SJSA1 (cell line): ENCODE measurements at regions not wholly inside any gene's neighbourhood (a gene's known extent, or its start where the extent isn't known, plus 50 kb on each side); places are given as distances from the start of the nearest gene placed in this dataset.
"Not testable (repeated sequence)": the region's sequence is repeated elsewhere in the genome, so short reads cannot be mapped to it uniquely, and the experiment has no call there.

ENCODE experiments used
- DNase-seq, 2 experiments: peaks; one replicate each; pipeline ENCODE4 v3.0.0-alpha.2; 2015 to 2020; ENCODE audit warnings: low spot score in 2 of 2, low read depth in 1 of 2
- H3K27ac ChIP-seq: fragments of 250-450 bp; sonication (Bioruptor Pico); 2 replicates; pipeline ENCODE4 v1.5.1; 2020; ENCODE audit warnings: mild to moderate bottlenecking, moderate library complexity
- H3K27me3 ChIP-seq: fragments of 250-450 bp; sonication (Bioruptor Pico); replicated peaks from 2 replicates; pipeline ENCODE4 v1.5.1; 2020; ENCODE audit warnings: mild to moderate bottlenecking, moderate library complexity
- H3K36me3 ChIP-seq: fragments of 250-450 bp; sonication (Bioruptor Pico); 2 replicates; pipeline ENCODE4 v1.5.1; 2020; ENCODE audit warnings: mild to moderate bottlenecking
- H3K4me1 ChIP-seq: fragments of 250-450 bp; sonication (Bioruptor Pico); replicated peaks from 2 replicates; pipeline ENCODE4 v1.6.1; 2021; ENCODE audit warnings: mild to moderate bottlenecking
- H3K4me3 ChIP-seq: fragments of 250-450 bp; sonication (Bioruptor Pico); 2 replicates; pipeline ENCODE4 v1.5.1; 2020; ENCODE audit warnings: mild to moderate bottlenecking
- H3K9me3 ChIP-seq: fragments of 250-450 bp; sonication (Bioruptor Pico); replicated peaks from 2 replicates; pipeline ENCODE4 v1.5.1; 2020; ENCODE audit warnings: mild to moderate bottlenecking

DNA sequence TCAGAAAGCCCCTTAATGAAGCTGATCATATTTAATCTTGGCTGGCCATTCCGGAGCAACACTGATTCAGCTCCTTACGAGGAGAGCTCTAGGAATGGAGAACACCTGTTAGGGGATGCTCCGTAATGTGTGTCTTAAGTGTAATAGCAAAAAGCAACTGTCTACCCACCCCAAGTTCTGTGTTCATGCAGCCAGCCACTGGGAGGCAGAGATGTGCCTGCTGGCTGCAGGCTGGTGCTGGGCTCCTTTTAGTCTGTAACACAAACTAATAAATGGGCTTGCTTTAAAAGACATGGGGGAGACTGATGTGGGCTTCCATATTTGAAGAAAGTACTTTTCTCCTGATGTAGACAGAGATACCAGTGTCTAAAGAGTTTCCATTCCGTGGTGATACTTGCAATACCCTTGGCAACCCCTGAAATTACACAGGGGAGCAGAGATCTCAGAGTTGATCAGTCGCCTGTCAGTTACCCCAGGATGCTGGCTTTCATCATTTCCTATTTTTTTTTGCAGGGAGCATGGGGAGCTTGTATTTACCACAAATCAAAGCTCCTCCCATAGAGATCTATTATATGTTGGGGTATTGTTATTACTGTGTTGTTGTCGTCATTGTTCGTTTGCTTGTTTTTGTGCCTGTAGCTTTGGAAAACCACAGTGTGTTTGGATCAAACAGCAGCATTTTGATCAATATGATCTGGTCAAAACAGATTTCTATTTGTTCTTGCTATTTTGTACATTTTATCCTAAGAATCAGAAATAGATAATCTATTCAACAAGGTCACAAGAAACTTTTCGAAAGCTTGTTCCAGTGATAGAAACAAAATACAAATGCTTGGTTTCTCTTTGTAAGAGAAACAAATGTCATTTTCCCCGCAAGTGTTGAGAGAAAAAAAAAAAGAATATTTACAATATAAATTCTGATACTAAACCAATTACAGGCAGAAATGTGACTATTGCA lies 65.8 kb downstream of the MTX3 start:
- Histone ChIP-seq H3K27ac (no peak overlapping the region), H3K4me3 (no peak overlapping the region), H3K9me3 (no peaks in the 10 kb centered on the region), H3K27me3 (0 out of 2 replicates have a peak, but pooled peaks cover 6% of the 10 kb centered on the region), H3K4me1 (no peaks in the 10 kb centered on the region), H3K36me3 (no peaks in the 10 kb centered on the region)
- DNase-seq: no peak

DNA sequence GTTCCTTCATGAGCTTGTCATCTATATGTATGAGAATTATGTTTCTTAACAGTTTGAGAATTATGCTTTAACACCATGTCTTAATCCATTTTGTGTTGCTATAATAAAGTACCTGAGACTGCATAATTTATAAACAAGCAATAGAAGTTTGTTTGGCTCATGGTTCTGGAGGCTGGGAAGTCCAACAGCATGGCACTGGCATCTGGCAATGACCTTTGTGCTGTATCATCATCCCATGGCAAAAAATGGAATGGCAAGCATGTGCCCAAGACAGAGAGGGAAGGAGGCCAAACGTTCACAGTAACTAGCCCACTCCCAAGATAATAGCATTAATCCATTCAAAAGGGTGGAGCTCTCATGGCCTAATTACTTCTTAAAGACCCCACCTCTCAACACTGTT lies 67.6 kb downstream of the MTX3 start:
- no peaks in the 10 kb centered on the region for H3K9me3 ChIP-seq
- H3K27ac ChIP-seq: no peak overlapping the region
- H3K4me3 ChIP-seq: no peak overlapping the region
- no peaks in the 10 kb centered on the region for H3K27me3 ChIP-seq
- H3K4me1 ChIP-seq: no peaks in the 10 kb centered on the region
- no peak for DNase-seq
- H3K36me3 ChIP-seq: no peaks in the 10 kb centered on the region

DNA sequence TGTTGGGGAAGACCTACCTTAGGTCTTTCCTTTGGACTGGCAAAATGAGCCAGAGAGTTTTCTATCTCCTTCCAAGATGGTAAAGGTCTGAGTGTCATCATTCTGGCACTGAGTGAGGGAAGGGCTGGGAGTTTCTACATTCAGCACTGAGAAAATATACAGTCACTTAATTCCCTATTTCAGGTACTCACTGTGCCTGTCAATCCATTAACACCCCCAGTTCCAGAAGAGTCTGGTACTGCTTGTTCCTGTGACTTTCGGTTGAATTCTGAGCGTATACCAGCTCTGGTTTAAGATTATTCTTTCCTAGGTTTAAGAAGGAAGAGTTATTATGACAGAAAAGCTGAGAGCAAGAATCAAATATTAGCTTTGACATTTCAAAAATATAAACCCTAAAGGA lies 68.4 kb downstream of the MTX3 start:
- Histone ChIP-seq H3K27ac (no peak overlapping the region), H3K36me3 (no peaks in the 10 kb centered on the region), H3K4me1 (no peaks in the 10 kb centered on the region), H3K9me3 (no peaks in the 10 kb centered on the region), H3K27me3 (no peaks in the 10 kb centered on the region), H3K4me3 (no peak overlapping the region)
- no peak for DNase-seq

DNA sequence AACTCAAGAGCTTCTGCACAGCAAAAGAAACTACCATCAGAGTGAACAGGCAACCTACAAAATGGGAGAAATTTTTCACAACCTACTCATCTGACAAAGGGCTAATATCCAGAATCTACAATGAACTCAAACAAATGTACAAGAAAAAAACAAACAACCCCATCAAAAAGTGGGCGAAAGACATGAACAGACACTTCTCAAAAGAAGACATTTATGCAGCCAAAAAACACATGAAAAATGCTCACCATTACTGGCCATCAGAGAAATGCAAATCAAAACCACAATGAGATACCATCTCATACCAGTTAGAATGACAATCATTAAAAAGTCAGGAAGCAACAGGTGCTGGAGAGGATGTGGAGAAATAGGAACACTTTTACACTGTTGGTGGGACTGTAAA lies 83.6 kb downstream of the MTX3 start:
- H3K4me3 ChIP-seq: not testable (repeated sequence)

DNA sequence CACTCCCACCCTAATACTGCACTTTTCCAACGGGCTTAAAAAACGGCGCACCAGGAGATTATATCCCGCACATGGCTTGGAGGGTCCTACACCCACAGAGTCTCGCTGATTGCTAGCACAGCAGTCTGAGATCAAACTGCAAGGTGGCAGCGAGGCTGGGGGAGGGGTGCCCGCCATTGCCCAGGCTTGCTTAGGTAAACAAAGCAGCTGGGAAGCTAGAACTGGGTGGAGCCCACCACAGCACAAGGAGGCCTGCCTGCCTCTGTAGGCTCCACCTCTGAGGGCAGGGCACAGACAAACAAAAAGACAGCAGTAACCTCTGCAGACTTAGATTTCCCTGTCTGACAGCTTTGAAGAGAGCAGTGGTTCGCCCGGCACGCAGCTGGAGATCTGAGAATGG lies 88.5 kb downstream of the MTX3 start:
- not testable (repeated sequence) for H3K27ac ChIP-seq, H3K36me3 ChIP-seq, H3K27me3 ChIP-seq, H3K4me3 ChIP-seq, H3K4me1 ChIP-seq, H3K9me3 ChIP-seq, DNase-seq

More for the DNA sequence above, 83.6 kb downstream of the MTX3 start:
- not testable (repeated sequence) for H3K36me3 ChIP-seq, DNase-seq, H3K27me3 ChIP-seq, H3K27ac ChIP-seq, H3K4me1 ChIP-seq, H3K9me3 ChIP-seq

DNA sequence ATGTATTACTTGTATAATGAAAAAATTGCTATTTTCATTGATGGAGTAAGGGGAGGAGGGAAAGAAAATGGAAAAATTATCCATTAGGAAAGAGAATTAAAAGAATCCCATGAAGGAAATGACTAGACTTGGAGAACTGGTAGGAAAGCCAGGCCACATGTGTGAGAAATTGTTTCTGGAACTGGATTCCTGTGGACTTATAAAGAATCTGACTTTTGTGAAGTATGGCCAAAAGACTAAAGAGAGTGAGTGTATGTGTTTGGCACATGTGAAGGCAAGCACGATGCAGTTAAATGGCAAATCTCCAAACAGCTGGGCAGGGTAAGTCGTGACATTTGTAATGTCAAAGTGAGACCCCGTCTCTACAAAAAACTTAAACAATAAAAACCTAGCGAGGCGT lies 89.4 kb downstream of the MTX3 start:
- H3K27me3 ChIP-seq: no peaks in the 10 kb centered on the region
- H3K9me3 ChIP-seq: no peaks in the 10 kb centered on the region
- DNase-seq: no peak
- H3K4me1 ChIP-seq: no peaks in the 10 kb centered on the region
- H3K36me3 ChIP-seq: no peaks in the 10 kb centered on the region
- H3K4me3 ChIP-seq: no peak overlapping the region
- H3K27ac ChIP-seq: no peak overlapping the region

DNA sequence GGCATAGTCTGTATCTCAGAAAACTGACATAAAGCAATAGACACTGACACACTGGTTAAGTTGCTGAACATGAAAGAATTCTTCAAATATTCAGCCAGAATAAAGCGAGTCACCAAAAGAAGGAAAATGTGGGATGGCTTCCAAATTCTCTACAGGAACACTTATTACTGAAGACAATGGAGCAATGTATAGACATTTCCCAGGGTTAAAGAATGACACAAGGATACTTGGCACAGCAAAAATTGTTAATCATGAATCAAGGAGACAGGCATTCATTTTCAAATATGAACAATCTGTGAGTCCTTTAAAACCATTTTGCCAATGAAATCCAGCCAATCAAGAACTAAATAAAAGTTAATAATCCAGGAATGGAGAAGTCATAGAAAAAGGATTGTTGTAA lies 92.5 kb downstream of the MTX3 start:
- no peaks in the 10 kb centered on the region for H3K9me3 ChIP-seq
- H3K4me3 ChIP-seq: no peak overlapping the region
- DNase-seq: no peak
- H3K36me3 ChIP-seq: no peaks in the 10 kb centered on the region
- H3K27ac ChIP-seq: no peak overlapping the region
- no peaks in the 10 kb centered on the region for H3K27me3 ChIP-seq
- H3K4me1 ChIP-seq: no peaks in the 10 kb centered on the region

DNA sequence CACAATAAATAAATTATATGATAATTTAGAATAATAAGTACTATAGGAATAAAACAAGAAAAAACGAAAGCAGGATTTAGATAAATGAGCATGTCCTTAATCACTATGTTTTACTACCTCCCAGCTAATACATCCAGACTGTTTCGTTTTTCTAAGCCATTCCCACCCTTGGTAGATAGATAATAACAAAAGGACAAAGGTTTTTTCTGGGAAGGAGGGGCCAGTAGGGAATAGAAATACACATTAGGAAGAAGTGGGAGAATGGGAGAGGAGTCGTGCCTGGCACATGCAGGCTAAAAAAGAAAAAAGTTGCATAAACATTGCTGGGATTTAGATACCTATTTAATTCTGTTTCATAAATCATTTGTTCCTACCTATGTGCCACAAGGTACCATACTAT lies 97.1 kb downstream of the MTX3 start:
- no peaks in the 10 kb centered on the region for H3K36me3 ChIP-seq
- no peaks in the 10 kb centered on the region for H3K4me1 ChIP-seq
- no peaks in the 10 kb centered on the region for H3K9me3 ChIP-seq
- no peaks in the 10 kb centered on the region for H3K27me3 ChIP-seq
- no peak overlapping the region for H3K4me3 ChIP-seq
- DNase-seq: no peak
- no peak overlapping the region for H3K27ac ChIP-seq

DNA sequence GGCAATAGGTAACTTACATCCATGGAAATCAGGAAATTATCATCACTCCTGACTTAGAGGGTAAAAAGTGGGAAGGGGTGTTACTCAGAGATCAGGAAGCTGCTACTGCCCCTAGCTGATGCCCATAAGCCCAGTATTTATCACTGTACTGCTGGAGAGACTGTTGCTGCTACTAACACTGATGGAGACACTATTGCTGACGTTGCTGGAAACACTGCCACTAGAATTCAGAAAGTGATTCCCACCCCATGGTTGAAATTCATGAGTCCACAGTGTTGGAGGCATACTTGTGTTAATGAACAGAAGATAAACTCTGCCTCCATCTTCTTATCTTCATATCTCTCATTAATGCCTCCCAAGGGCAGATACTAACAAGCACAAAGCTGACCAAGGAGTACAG lies 97.6 kb downstream of the MTX3 start:
- H3K4me3 ChIP-seq: no peak overlapping the region
- no peaks in the 10 kb centered on the region for H3K36me3 ChIP-seq
- no peak for DNase-seq
- no peaks in the 10 kb centered on the region for H3K27me3 ChIP-seq
- no peak overlapping the region for H3K27ac ChIP-seq
- H3K4me1 ChIP-seq: no peaks in the 10 kb centered on the region
- no peaks in the 10 kb centered on the region for H3K9me3 ChIP-seq

DNA sequence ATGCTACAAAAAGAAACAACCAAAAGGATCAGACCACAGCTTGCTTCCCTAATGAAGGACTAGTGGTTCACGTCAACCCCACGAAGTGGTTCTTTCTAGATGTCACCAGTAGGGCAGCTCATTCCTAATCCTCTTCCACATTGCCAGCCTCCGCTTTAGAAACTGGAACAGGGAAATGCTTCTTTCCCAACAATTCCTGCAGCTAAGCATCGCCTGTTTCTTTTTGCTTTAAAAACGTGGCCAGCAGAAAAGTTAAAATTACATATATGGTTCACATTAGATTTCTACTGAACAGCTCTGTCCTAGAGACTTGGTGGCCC lies 100.2 kb downstream of the MTX3 start:
- Histone ChIP-seq H3K27ac (no peak overlapping the region), H3K4me1 (no peaks in the 10 kb centered on the region), H3K9me3 (no peaks in the 10 kb centered on the region), H3K27me3 (no peaks in the 10 kb centered on the region), H3K36me3 (no peaks in the 10 kb centered on the region), H3K4me3 (no peak overlapping the region)
- no peak for DNase-seq

DNA sequence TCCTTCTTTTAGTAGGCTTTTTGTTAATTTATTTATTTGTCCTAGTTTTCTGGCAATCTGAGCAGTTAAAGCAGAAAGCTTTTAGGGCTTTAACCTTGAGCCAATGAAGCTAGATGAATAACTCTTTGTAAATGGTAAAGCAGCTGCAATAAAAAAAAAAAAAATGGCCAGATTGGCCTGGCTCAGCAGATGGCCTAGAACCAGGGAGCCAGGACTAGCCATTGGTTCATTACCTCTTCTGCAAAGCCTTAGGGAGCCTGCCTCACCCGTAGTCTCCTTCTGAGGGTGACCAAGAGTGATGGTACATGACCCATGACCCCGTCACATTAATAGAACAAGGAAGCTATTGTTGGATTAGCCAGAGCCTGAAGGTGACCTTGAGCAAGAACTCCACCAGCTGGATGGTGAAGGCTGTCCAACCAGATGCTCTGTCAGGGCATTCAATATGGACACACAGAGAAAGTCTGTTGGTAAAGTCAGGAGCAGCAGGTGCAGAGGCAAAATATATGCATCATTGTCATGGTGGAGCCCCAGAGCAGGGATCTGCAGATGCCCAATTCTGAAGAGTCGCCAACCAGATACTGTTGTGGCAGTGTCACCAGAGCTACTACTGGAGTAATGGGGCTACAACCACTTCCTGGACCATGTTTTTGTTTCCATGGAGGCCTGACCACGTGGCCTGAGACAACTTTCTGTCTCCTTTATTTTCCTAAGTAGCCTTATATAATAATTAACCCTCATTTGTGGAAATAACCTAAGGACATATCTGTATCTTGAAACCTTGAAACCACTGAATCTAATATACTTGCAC lies 100.7 kb downstream of the MTX3 start:
- no peaks in the 10 kb centered on the region for H3K9me3 ChIP-seq
- no peak for DNase-seq
- H3K27me3 ChIP-seq: no peaks in the 10 kb centered on the region
- no peak overlapping the region for H3K27ac ChIP-seq
- no peaks in the 10 kb centered on the region for H3K36me3 ChIP-seq
- no peak overlapping the region for H3K4me3 ChIP-seq
- H3K4me1 ChIP-seq: no peaks in the 10 kb centered on the region

DNA sequence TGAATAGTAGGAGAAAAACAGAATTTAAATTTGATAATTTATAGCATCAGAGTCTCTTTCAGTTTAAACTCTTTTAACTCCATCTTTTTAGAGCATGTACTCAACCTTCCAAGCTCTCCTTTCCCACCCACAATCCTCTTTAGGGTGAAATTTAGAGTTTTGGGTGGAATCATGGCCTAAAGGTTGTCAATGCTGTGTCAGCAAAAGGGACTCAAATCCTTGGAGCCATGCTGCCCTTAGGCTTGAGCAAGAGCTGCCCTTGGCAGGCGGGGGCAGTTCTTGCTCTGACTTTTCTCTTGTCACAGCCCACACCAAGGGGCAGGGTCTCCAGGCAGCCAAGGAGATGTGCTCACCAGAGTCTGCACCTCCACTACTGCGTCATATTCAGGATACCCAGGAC lies 102.4 kb downstream of the MTX3 start:
- Histone ChIP-seq H3K27ac (no peak overlapping the region), H3K9me3 (no peaks in the 10 kb centered on the region)
- no peak for DNase-seq

DNA sequence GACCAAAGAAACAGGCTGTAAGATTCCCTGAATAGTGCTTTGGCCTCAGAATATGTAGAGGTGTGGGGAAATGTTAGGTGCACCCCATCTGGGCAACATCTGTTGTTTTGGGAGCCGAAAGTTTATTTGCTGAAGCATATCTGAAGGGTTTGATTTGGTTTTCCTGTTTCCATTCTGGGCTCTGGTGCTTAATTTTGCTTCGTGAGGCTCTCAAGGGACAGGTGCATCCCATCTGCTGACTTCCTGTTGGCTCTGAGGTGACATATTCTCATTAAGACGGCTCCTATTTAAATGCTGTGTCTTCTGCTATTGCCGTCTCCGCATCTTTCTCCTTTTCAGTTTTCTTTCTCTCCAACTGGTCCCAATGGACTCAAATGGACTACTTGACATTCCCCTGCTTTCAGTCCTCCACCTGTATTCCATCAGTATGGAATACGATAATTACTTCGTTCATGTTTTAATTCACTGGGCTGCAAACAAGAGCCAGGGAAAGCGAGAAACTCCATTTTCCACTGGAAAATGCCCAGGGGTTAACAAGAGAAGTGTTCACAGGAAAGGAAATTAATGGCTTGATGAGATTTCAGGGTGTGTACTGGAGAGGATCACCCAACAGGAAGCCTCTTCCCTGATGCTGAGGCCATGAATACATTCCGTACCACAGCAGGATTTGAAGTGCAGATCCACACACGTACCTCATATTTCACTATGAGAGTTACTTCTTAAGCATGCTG lies 104.0 kb downstream of the MTX3 start:
- H3K27me3 ChIP-seq: no peaks in the 10 kb centered on the region

More for the DNA sequence above, 102.4 kb downstream of the MTX3 start:
- no peaks in the 10 kb centered on the region for H3K36me3 ChIP-seq
- no peaks in the 10 kb centered on the region for H3K4me1 ChIP-seq
- H3K4me3 ChIP-seq: no peak overlapping the region
- H3K27me3 ChIP-seq: no peaks in the 10 kb centered on the region

DNA sequence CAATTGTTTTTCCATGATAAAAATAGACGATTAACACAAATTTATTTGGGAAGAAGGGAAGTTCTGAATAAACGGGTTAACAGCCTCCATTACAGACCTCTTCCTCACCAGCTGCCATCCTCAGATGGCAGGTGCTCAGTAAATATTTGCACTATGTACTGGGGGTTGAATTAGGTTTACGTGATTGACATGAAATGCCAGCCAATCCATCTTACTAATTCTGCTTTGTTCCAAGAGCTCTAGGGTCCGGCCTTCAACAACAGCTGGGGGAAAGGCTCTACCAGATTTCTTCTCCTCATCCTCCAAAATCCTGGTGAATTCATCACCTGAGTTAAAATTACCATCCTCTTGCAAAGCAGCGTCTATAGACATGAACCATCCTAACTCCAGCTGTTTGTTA lies 104.6 kb downstream of the MTX3 start:
- Histone ChIP-seq H3K4me3 (no peak overlapping the region), H3K27ac (no peak overlapping the region), H3K9me3 (no peaks in the 10 kb centered on the region), H3K4me1 (no peaks in the 10 kb centered on the region), H3K36me3 (no peaks in the 10 kb centered on the region), H3K27me3 (no peaks in the 10 kb centered on the region)
- DNase-seq: no peak

More for the DNA sequence above, 104.0 kb downstream of the MTX3 start:
- DNase-seq: no peak
- Histone ChIP-seq H3K4me1 (no peaks in the 10 kb centered on the region), H3K27ac (no peak overlapping the region), H3K4me3 (no peak overlapping the region), H3K36me3 (no peaks in the 10 kb centered on the region), H3K9me3 (no peaks in the 10 kb centered on the region)
